ENCODE measurements at regions not wholly inside any gene's neighbourhood (a gene's known extent, or its start where the extent isn't known, plus 50 kb on each side); places are given as distances from the start of the nearest gene placed in this dataset.

GRCh38 chr16:75811020-75811634 is 84.8 kb upstream of the CPHXL start:
- no peak for TF ChIP-seq EZH2phosphoT487 (IDR thresholded peaks at IDR 0.05; ENCODE audit: borderline replicate concordance)
- no peak for TF ChIP-seq CTCF (conservative IDR thresholded peaks at IDR 0.05; ENCODE audit: low read length)

Measured in Loucy (cell line).